IMR-90 (cell line): ENCODE measurements at regions not wholly inside any gene's neighbourhood (a gene's known extent, or its start where the extent isn't known, plus 50 kb on each side); places are given as distances from the start of the nearest gene placed in this dataset.

Experiments
- ATAC-seq: fragments of 200-7000 bp; cut with Tn5 transposase; 2 replicates; pipeline ENCODE4 v1.9.1; 2020; ENCODE audit warnings: low read depth, mild to moderate bottlenecking, moderate library complexity
- BruUV-seq: library from RNA; stranded (reverse); fragments of 400-500 nt; replicated peaks from 2 replicates; lab custom pipeline; 2021; lab: Mats Ljungman, UMichigan
- CTCF ChIA-PET: fragments of 300-600 bp; formaldehyde crosslinking; extraction: SDS; loops from one replicate; lab custom pipeline; 2021; ENCODE audit warnings: antibody characterized with exemption; lab: Yijun Ruan, JAX
- POLR2A ChIA-PET: fragments of 300-600 bp; sonication (Branson Sonifier 250); formaldehyde crosslinking; loops from one replicate; lab custom pipeline; 2022; ENCODE audit warnings: antibody characterized with exemption; ENCODE audit not compliant: unreplicated experiment; lab: Charles Lee
- DNase-seq: peaks from one replicate; pipeline ENCODE4 v3.0.0; 2013
- H2AFZ ChIP-seq: replicated peaks from 2 replicates; pipeline ENCODE3; 2013; ENCODE audit warnings: low read length, mild to moderate bottlenecking; ENCODE audit not compliant: poor library complexity
- H2AK5ac ChIP-seq: 2 replicates; pipeline ENCODE4 v1.6.1; 2013; ENCODE audit warnings: low read depth, low read length, inconsistent platforms
- H2AK9ac ChIP-seq: replicated peaks from 2 replicates; pipeline ENCODE3; 2013; ENCODE audit warnings: mild to moderate bottlenecking, low read depth, low read length, moderate library complexity; ENCODE audit not compliant: poor library complexity
- H2BK120ac ChIP-seq: 2 replicates; pipeline ENCODE4 v1.6.1; 2013; ENCODE audit warnings: low read depth, low read length, inconsistent platforms
- H2BK15ac ChIP-seq: 3 replicates; pipeline ENCODE4 v1.6.1; 2013; ENCODE audit warnings: low read depth, low read length, inconsistent platforms
- H2BK20ac ChIP-seq: 2 replicates; pipeline ENCODE4 v1.6.1; 2013; ENCODE audit warnings: low read depth, mild to moderate bottlenecking, inconsistent platforms, low read length, moderate library complexity
- H2BK5ac ChIP-seq: 2 replicates; pipeline ENCODE4 v1.6.1; 2013; ENCODE audit warnings: mild to moderate bottlenecking, low read depth, low read length, inconsistent platforms; ENCODE audit not compliant: poor library complexity, severe bottlenecking
- H3K14ac ChIP-seq: replicated peaks from 2 replicates; pipeline ENCODE4 v1.6.1; 2013; ENCODE audit warnings: low read depth, low read length, inconsistent platforms
- H3K18ac ChIP-seq: 2 replicates; pipeline ENCODE4 v1.6.1; 2013; ENCODE audit warnings: low read depth, low read length, control low read depth
- H3K23ac ChIP-seq: 2 replicates; pipeline ENCODE4 v1.6.1; 2013; ENCODE audit warnings: low read depth, low read length, inconsistent platforms
- H3K27ac ChIP-seq: 2 replicates; pipeline ENCODE4 v1.5.1; 2013; ENCODE audit warnings: mild to moderate bottlenecking, control low read depth, low read length; ENCODE audit not compliant: insufficient read depth
- H3K27me3 ChIP-seq: 2 replicates; pipeline ENCODE4 v1.6.1; 2013; ENCODE audit warnings: low read length; ENCODE audit not compliant: control insufficient read depth, insufficient read depth
- H3K36me3 ChIP-seq: 2 replicates; pipeline ENCODE4 v1.6.1; 2013; ENCODE audit warnings: low read length, mixed read lengths; ENCODE audit not compliant: control insufficient read depth, insufficient read depth
- H3K4ac ChIP-seq: 2 replicates; pipeline ENCODE4 v1.6.1; 2013; ENCODE audit warnings: low read depth, low read length, inconsistent platforms
- H3K4me1 ChIP-seq: 2 replicates; pipeline ENCODE4 v1.6.1; 2013; ENCODE audit warnings: low read length, mixed read lengths; ENCODE audit not compliant: control insufficient read depth, insufficient read depth
- H3K4me2 ChIP-seq: 2 replicates; pipeline ENCODE4 v1.6.1; 2013; ENCODE audit warnings: low read depth, mild to moderate bottlenecking, control low read depth, low read length, moderate library complexity
- H3K4me3 ChIP-seq: 2 replicates; pipeline ENCODE4 v1.5.1; 2013; ENCODE audit warnings: low read depth, mild to moderate bottlenecking, control low read depth, low read length, moderate library complexity; ENCODE audit not compliant: insufficient read depth
- H3K56ac ChIP-seq: 2 replicates; pipeline ENCODE4 v1.6.1; 2013; ENCODE audit warnings: low read length, inconsistent platforms; ENCODE audit not compliant: insufficient read depth; ENCODE audit errors: extremely low read depth
- H3K79me1 ChIP-seq, 2 experiments: 2 replicates each; pipeline ENCODE4 v1.6.1; 2013; ENCODE audit warnings: low read length in 2 of 2, inconsistent platforms in 1 of 2, low read depth in 1 of 2
- H3K9ac ChIP-seq: 2 replicates; pipeline ENCODE4 v1.6.1; 2013; ENCODE audit warnings: low read depth, low read length, control low read depth
- H3K9me1 ChIP-seq: 2 replicates; pipeline ENCODE4 v1.6.1; 2013; ENCODE audit warnings: low read length, inconsistent platforms; ENCODE audit not compliant: insufficient read depth
- H3K9me3 ChIP-seq: 2 replicates; pipeline ENCODE4 v1.6.1; 2013; ENCODE audit warnings: low read length; ENCODE audit not compliant: control insufficient read depth, insufficient read depth
- H4K20me1 ChIP-seq: 2 replicates; pipeline ENCODE4 v1.6.1; 2013; ENCODE audit warnings: low read length, inconsistent platforms; ENCODE audit not compliant: insufficient read depth
- H4K5ac ChIP-seq: 2 replicates; pipeline ENCODE4 v1.6.1; 2013; ENCODE audit warnings: mild to moderate bottlenecking, low read depth, low read length, control low read depth
- H4K8ac ChIP-seq, 2 experiments: 2 replicates each; pipeline ENCODE4 v1.6.1; 2013; ENCODE audit warnings: low read depth in 2 of 2, low read length in 2 of 2, control low read depth in 1 of 2, inconsistent platforms in 1 of 2
- H4K91ac ChIP-seq: 2 replicates; pipeline ENCODE4 v1.6.1; 2013; ENCODE audit warnings: low read depth, low read length, inconsistent platforms; ENCODE audit not compliant: insufficient read depth
- BHLHE40 ChIP-seq: fragments of 150-350 bp; IDR thresholded peaks from 2 replicates; pipeline ENCODE4 v1.6.1; 2016; ENCODE audit warnings: mild to moderate bottlenecking, low read depth, low read length
- CEBPB ChIP-seq: IDR thresholded peaks from 2 replicates; pipeline ENCODE4 v1.6.1; 2012; ENCODE audit warnings: low read depth, low read length, improper control_type of control experiment
- FOS ChIP-seq: fragments of 150-350 bp; IDR thresholded peaks from 2 replicates; pipeline ENCODE4 v1.6.1; 2016; ENCODE audit warnings: low read depth, low read length
- MAFK ChIP-seq: IDR thresholded peaks from 2 replicates; pipeline ENCODE4 v1.6.1; 2012; ENCODE audit warnings: low read depth, low read length, improper control_type of control experiment
- MAZ ChIP-seq: IDR thresholded peaks from 2 replicates; pipeline ENCODE4 v1.6.1; 2012; ENCODE audit warnings: low read depth, mild to moderate bottlenecking, low read length, improper control_type of control experiment, moderate library complexity, borderline replicate concordance
- MXI1 ChIP-seq: IDR thresholded peaks from 2 replicates; pipeline ENCODE4 v1.6.1; 2012; ENCODE audit warnings: low read depth, mild to moderate bottlenecking, low read length, moderate library complexity, borderline replicate concordance
- NFE2L2 ChIP-seq: fragments of 150-350 bp; IDR thresholded peaks from 2 replicates; pipeline ENCODE4 v1.6.1; 2016; ENCODE audit warnings: low read depth, mild to moderate bottlenecking, low read length
- POLR2A ChIP-seq: IDR thresholded peaks from 2 replicates; pipeline ENCODE4 v1.6.1; 2012; ENCODE audit warnings: mild to moderate bottlenecking, low read depth, low read length
- RAD21 ChIP-seq: IDR thresholded peaks from 2 replicates; pipeline ENCODE4 v1.6.1; 2012; ENCODE audit warnings: low read length, improper control_type of control experiment
- RCOR1 ChIP-seq: IDR thresholded peaks from 2 replicates; pipeline ENCODE4 v1.6.1; 2012; ENCODE audit warnings: mild to moderate bottlenecking, low read length, improper control_type of control experiment; ENCODE audit not compliant: insufficient replicate concordance
- RFX5 ChIP-seq: IDR thresholded peaks from 2 replicates; pipeline ENCODE4 v1.8.0; 2012; ENCODE audit warnings: low read depth, mild to moderate bottlenecking, low read length, moderate library complexity
- SMC3 ChIP-seq: fragments of 150-350 bp; IDR thresholded peaks from 2 replicates; pipeline ENCODE4 v1.6.1; 2016; ENCODE audit warnings: low read depth, mild to moderate bottlenecking, antibody characterized with exemption, low read length, moderate library complexity
- WGBS, 2 experiments: methylation state at CpG; one replicate each; pipeline versions ENCODE4 v1.1.5 to v1.1.7; 2013; ENCODE audit warnings: missing lambda C conversion rate in 2 of 2; ENCODE audit not compliant: insufficient read length in 1 of 2; ENCODE audit errors: extremely low coverage in 2 of 2; 5-methylcytosine and 5-hydroxymethylcytosine counted together
- dilution Hi-C: fragments of 300-500 bp; cut with HindIII; formaldehyde crosslinking; loops from one replicate; pipeline ENCODE4 v1.14.3; 2018; ENCODE audit warnings: low sequenced_read_pairs; ENCODE audit not compliant: unreplicated experiment
- in situ Hi-C: fragments of 300-500 bp; cut with MboI; formaldehyde crosslinking; loops from 3 replicates; pipeline ENCODE4 v1.14.3; 2019; ENCODE audit warnings: low sequenced_read_pairs, inconsistent platforms, mixed read lengths
- intact Hi-C: fragments of 100-400 bp; cut with micrococcal nuclease; formaldehyde crosslinking; loops from 2 replicates; pipeline ENCODE4 v1.10.0; 2022
- TF ChIP-seq, protein P1 (sequence below): fragments of 150-350 bp; IDR thresholded peaks from 2 replicates; pipeline ENCODE4 v1.6.1; 2017; ENCODE audit warnings: mild to moderate bottlenecking, antibody characterized with exemption, low read length, low read depth
- TF ChIP-seq, protein P2 (sequence below): fragments of 150-350 bp; IDR thresholded peaks from 2 replicates; pipeline ENCODE4 v1.6.1; 2016; ENCODE audit warnings: low read depth, mild to moderate bottlenecking, low read length, moderate library complexity, borderline replicate concordance
- TF ChIP-seq, protein P3 (sequence below): conservative IDR thresholded peaks from 2 replicates; pipeline ENCODE4 v1.5.1; 2012; ENCODE audit warnings: mild to moderate bottlenecking, low read depth, low read length, improper control_type of control experiment

DNA sequence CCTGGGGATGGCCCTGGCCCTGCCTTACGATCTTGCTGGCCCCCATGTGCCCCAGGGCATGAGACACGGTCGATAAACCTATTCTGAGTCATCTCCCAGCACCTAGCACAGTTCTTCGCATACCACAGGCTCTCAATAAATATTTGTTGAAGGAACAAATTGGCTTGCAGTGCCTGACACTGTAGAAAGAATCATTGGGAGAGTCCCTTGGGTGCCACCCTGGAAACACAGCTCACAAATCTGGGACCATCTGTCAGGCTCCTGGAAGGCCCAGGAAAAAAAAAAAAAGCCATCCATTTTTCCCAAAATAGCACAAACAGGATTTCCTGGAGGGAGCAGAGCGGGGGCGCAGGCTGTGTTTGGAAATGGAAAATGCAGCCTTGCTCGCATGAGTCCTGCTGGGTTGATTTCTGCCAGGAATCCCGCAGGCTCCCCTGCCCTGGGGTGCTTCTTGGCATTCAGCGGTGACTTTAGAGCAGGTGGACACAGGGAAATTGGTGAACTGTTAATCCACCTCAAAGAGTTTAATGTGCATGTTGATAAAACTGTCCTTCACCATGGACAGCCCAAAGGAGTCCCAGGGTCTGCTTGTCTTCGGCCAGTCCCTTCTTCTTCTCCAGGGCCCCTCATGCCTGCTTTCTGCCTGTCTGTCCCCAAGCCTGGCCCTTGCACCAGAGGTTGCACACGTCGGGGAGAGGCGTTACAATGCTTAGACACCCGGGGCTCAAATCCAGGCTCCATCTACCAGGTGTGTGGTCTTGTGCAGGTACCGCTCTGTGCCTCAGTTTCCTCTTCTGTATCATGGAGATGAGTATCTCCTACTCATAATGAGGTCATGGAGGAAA, 106.1 kb upstream of the RFLNA start:
- dilution Hi-C loops: no loop called here
- H4K20me1 ChIP-seq: no peaks in the 10 kb centered on the region
- H3K9me3 ChIP-seq: no peaks in the 10 kb centered on the region; the same call in 1 of the 2 replicates
- no peak overlapping the region for H2BK15ac ChIP-seq
- intact Hi-C loops: no loop called here
- H3K4me3 ChIP-seq: no peak overlapping the region
- no peak overlapping the region for H2AK9ac ChIP-seq
- DNase-seq (no peak), ATAC-seq (peak; percentile 17; the same call in 1 of the 2 replicates)
- no peak overlapping the region for H3K9ac ChIP-seq
- H4K5ac ChIP-seq: no peak overlapping the region
- H3K9me1 ChIP-seq: no peaks in the 10 kb centered on the region
- H2BK20ac ChIP-seq: no peak overlapping the region
- in situ Hi-C loops: no loop called here
- H3K56ac ChIP-seq: no peak overlapping the region
- ChIA-PET CTCF (interaction anchor here (1.2 kb wide), 1 partner anchor 12 kb away, joined by 3 read pairs; no protein-coding TSS in a partner anchor), POLR2A (no interaction called here)
- no peak overlapping the region for H3K4me2 ChIP-seq
- H3K23ac ChIP-seq: no peak overlapping the region
- H3K79me1 ChIP-seq: no peaks in the 10 kb centered on the region
- H4K8ac ChIP-seq: no peak overlapping the region
- H3K14ac ChIP-seq: no peak overlapping the region
- no peak overlapping the region for H2BK5ac ChIP-seq
- H3K27me3 ChIP-seq: peaks cover 20% of the 10 kb centered on the region
- 10% methylated on average over 2 of the region's 15 CpGs; no CpG with 5 or more reads in 1 of the 2 experiments for WGBS, 2 experiments
- H3K4me1 ChIP-seq: no peaks in the 10 kb centered on the region
- H2AFZ ChIP-seq: no peak overlapping the region
- no TSS peak for BruUV-seq
- no peaks in the 10 kb centered on the region for H3K36me3 ChIP-seq
- H2AK5ac ChIP-seq: no peak overlapping the region
- H2BK120ac ChIP-seq: no peak overlapping the region
- H3K4ac ChIP-seq: no peak overlapping the region
- no peak overlapping the region for H3K18ac ChIP-seq
- H3K27ac ChIP-seq: no peak overlapping the region
- H4K91ac ChIP-seq: no peak overlapping the region
- TF ChIP-seq MAZ: no peak
- no peak for TF ChIP-seq POLR2A
- TF ChIP-seq, protein P1, sequence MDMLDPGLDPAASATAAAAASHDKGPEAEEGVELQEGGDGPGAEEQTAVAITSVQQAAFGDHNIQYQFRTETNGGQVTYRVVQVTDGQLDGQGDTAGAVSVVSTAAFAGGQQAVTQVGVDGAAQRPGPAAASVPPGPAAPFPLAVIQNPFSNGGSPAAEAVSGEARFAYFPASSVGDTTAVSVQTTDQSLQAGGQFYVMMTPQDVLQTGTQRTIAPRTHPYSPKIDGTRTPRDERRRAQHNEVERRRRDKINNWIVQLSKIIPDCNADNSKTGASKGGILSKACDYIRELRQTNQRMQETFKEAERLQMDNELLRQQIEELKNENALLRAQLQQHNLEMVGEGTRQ: no peak
- no peak for TF ChIP-seq BHLHE40
- TF ChIP-seq RAD21: no peak
- no peak for TF ChIP-seq NFE2L2
- no peak for TF ChIP-seq SMC3
- TF ChIP-seq MAFK: no peak
- TF ChIP-seq CEBPB: no peak
- no peak for TF ChIP-seq MXI1
- no peak for TF ChIP-seq RFX5
- TF ChIP-seq, protein P2, sequence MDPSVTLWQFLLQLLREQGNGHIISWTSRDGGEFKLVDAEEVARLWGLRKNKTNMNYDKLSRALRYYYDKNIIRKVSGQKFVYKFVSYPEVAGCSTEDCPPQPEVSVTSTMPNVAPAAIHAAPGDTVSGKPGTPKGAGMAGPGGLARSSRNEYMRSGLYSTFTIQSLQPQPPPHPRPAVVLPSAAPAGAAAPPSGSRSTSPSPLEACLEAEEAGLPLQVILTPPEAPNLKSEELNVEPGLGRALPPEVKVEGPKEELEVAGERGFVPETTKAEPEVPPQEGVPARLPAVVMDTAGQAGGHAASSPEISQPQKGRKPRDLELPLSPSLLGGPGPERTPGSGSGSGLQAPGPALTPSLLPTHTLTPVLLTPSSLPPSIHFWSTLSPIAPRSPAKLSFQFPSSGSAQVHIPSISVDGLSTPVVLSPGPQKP: no peak
- TF ChIP-seq, protein P3, sequence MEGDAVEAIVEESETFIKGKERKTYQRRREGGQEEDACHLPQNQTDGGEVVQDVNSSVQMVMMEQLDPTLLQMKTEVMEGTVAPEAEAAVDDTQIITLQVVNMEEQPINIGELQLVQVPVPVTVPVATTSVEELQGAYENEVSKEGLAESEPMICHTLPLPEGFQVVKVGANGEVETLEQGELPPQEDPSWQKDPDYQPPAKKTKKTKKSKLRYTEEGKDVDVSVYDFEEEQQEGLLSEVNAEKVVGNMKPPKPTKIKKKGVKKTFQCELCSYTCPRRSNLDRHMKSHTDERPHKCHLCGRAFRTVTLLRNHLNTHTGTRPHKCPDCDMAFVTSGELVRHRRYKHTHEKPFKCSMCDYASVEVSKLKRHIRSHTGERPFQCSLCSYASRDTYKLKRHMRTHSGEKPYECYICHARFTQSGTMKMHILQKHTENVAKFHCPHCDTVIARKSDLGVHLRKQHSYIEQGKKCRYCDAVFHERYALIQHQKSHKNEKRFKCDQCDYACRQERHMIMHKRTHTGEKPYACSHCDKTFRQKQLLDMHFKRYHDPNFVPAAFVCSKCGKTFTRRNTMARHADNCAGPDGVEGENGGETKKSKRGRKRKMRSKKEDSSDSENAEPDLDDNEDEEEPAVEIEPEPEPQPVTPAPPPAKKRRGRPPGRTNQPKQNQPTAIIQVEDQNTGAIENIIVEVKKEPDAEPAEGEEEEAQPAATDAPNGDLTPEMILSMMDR: no peak
- no peak for TF ChIP-seq RCOR1
- no peak for TF ChIP-seq FOS
